SK-N-MC (cell line): ENCODE measurements at regions not wholly inside any gene's neighbourhood (a gene's known extent, or its start where the extent isn't known, plus 50 kb on each side); places are given as distances from the start of the nearest gene placed in this dataset.

Experiments used
- EZH2 ChIP-seq: fragments of 200-600 bp; sonication (generic); IDR thresholded peaks from one replicate; pipeline ENCODE4 v1.6.1; 2017; ENCODE audit warnings: antibody characterized with exemption
- POLR2AphosphoS5 ChIP-seq: IDR thresholded peaks from 2 replicates; pipeline ENCODE4 v1.6.1; 2012; ENCODE audit warnings: mild to moderate bottlenecking, low read depth, low read length, borderline replicate concordance

GRCh38 chrX:96182366-96182765, 502.3 kb upstream of the DIAPH2 start:
- TF ChIP-seq EZH2 (no peak), POLR2AphosphoS5 (no peak)
